DOHH2 (cell line): ENCODE measurements at regions not wholly inside any gene's neighbourhood (a gene's known extent, or its start where the extent isn't known, plus 50 kb on each side); places are given as distances from the start of the nearest gene placed in this dataset.

Source experiments
- H3F3A ChIP-seq: fragments of 200-600 bp; sonication (generic), shearing (Covaris generic); 2 replicates; pipeline ENCODE4 v1.6.0; 2016; ENCODE audit warnings: antibody characterized with exemption, mild to moderate bottlenecking; ENCODE audit not compliant: control insufficient read depth, insufficient read depth
- H3K27ac ChIP-seq: fragments of 200-600 bp; sonication (generic); 2 replicates; pipeline ENCODE4 v1.5.1; 2014; ENCODE audit warnings: low read depth, mild to moderate bottlenecking, low read length, moderate library complexity
- H3K27me3 ChIP-seq: fragments of 200-600 bp; sonication (generic); 2 replicates; pipeline ENCODE4 v1.6.1; 2014; ENCODE audit warnings: mild to moderate bottlenecking, low read length, mixed read lengths; ENCODE audit not compliant: control insufficient read depth
- H3K36me3 ChIP-seq: fragments of 200-600 bp; sonication (generic); 2 replicates; pipeline ENCODE4 v1.6.1; 2014; ENCODE audit warnings: mild to moderate bottlenecking, low read length, moderate library complexity, mixed read lengths; ENCODE audit not compliant: control insufficient read depth
- H3K4me1 ChIP-seq: fragments of 200-600 bp; sonication (generic); 2 replicates; pipeline ENCODE4 v1.6.1; 2014; ENCODE audit warnings: mild to moderate bottlenecking, low read length, mixed read lengths; ENCODE audit not compliant: control insufficient read depth
- H3K4me2 ChIP-seq: fragments of 200-600 bp; sonication (generic); 2 replicates; pipeline ENCODE4 v1.6.0; 2014; ENCODE audit warnings: mild to moderate bottlenecking, low read length, moderate library complexity
- H3K4me3 ChIP-seq: fragments of 200-600 bp; sonication (generic); 2 replicates; pipeline ENCODE4 v1.5.1; 2014; ENCODE audit warnings: mild to moderate bottlenecking, low read length, mixed read lengths
- H3K79me2 ChIP-seq: fragments of 200-600 bp; sonication (generic); 2 replicates; pipeline ENCODE4 v1.6.1; 2014; ENCODE audit warnings: mild to moderate bottlenecking, low read length, mixed read lengths; ENCODE audit not compliant: control insufficient read depth
- H3K9me2 ChIP-seq: fragments of 200-600 bp; sonication (generic); replicated peaks from 2 replicates; pipeline ENCODE4 v1.6.1; 2014; ENCODE audit warnings: mild to moderate bottlenecking, low read length, mixed read lengths; ENCODE audit not compliant: control insufficient read depth
- H3K9me3 ChIP-seq: fragments of 200-600 bp; sonication (generic); 2 replicates; pipeline ENCODE4 v1.6.1; 2014; ENCODE audit warnings: antibody characterized with exemption, low read length, mixed read lengths; ENCODE audit not compliant: control insufficient read depth, insufficient read depth
- H4K20me1 ChIP-seq: fragments of 200-600 bp; sonication (generic); 2 replicates; pipeline ENCODE4 v1.6.0; 2014; ENCODE audit warnings: low read depth, mild to moderate bottlenecking, antibody characterized with exemption, low read length, moderate library complexity; ENCODE audit not compliant: control insufficient read depth, insufficient read depth
- EZH2phosphoT487 ChIP-seq: fragments of 200-600 bp; sonication (generic); IDR thresholded peaks from 2 replicates; pipeline ENCODE4 v1.6.1; 2017; ENCODE audit warnings: borderline replicate concordance, mild to moderate bottlenecking, antibody characterized with exemption, low read length, moderate library complexity, mixed read lengths
- TF ChIP-seq, protein P1 (sequence below): fragments of 200-600 bp; sonication (generic); IDR thresholded peaks from one replicate; pipeline ENCODE4 v1.5.1; 2014; ENCODE audit warnings: antibody characterized with exemption, mild to moderate bottlenecking, low read depth, low read length; ENCODE audit not compliant: poor library complexity, severe bottlenecking

DNA sequence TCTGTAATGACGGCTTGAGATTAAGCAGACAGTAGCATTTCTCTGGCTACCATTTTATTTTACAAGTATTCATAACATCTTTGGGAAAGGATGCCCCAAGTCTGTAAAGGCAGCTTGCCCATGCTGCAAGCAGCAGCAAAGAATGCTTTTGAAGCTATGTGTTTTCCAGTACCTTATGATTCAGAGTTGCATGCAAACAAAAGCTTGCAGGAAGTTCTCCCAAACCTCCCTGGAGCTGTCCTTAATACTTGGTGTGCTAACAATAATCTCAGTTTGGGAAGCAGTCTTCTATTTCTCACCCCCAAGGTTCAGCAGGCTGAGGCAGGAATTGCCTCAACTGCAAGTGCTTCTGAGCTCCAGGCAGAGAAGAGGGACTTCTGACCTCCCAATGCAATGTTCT, 60.8 kb downstream of the CCNA1 start:
- Histone ChIP-seq H4K20me1 (no peaks in the 10 kb centered on the region), H3K9me2 (no peaks in the 10 kb centered on the region), H3K4me1 (no peaks in the 10 kb centered on the region), H3K9me3 (no peaks in the 10 kb centered on the region), H3K79me2 (no peaks in the 10 kb centered on the region), H3F3A (no peaks in the 10 kb centered on the region), H3K4me3 (no peak overlapping the region), H3K27me3 (no peaks in the 10 kb centered on the region), H3K27ac (no peak overlapping the region), H3K36me3 (no peaks in the 10 kb centered on the region), H3K4me2 (no peak overlapping the region)
- no peak for TF ChIP-seq EZH2phosphoT487
- TF ChIP-seq, protein P1, sequence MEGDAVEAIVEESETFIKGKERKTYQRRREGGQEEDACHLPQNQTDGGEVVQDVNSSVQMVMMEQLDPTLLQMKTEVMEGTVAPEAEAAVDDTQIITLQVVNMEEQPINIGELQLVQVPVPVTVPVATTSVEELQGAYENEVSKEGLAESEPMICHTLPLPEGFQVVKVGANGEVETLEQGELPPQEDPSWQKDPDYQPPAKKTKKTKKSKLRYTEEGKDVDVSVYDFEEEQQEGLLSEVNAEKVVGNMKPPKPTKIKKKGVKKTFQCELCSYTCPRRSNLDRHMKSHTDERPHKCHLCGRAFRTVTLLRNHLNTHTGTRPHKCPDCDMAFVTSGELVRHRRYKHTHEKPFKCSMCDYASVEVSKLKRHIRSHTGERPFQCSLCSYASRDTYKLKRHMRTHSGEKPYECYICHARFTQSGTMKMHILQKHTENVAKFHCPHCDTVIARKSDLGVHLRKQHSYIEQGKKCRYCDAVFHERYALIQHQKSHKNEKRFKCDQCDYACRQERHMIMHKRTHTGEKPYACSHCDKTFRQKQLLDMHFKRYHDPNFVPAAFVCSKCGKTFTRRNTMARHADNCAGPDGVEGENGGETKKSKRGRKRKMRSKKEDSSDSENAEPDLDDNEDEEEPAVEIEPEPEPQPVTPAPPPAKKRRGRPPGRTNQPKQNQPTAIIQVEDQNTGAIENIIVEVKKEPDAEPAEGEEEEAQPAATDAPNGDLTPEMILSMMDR: no peak

DNA sequence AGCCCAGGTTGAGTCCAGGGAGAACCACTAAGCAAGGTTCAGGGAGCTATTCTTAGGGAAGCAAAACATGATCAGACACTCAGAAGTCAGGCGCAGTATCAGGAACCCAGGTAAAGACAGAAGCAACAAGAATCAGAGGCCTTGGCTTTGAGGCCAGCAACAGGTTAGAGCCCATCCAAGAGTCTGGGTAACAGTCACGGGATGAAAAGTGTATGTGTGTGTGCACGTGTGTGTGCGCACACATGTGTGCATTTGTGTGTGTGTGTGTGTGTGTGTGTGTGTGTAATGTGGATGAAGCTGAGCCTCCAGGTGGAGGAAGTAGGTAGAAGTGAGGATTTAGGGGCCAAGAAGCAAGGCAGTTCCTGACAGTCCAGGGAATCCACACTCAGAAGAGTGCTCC, 63.1 kb downstream of the CCNA1 start:
- Histone ChIP-seq H3K9me2 (no peaks in the 10 kb centered on the region), H3K9me3 (no peaks in the 10 kb centered on the region), H3K79me2 (no peaks in the 10 kb centered on the region), H3K27ac (no peak overlapping the region), H3K4me1 (no peaks in the 10 kb centered on the region), H3F3A (no peaks in the 10 kb centered on the region), H3K4me2 (no peak overlapping the region), H4K20me1 (no peaks in the 10 kb centered on the region), H3K4me3 (no peak overlapping the region), H3K27me3 (no peaks in the 10 kb centered on the region), H3K36me3 (no peaks in the 10 kb centered on the region)
- no peak for TF ChIP-seq EZH2phosphoT487
- TF ChIP-seq, protein P1: no peak

DNA sequence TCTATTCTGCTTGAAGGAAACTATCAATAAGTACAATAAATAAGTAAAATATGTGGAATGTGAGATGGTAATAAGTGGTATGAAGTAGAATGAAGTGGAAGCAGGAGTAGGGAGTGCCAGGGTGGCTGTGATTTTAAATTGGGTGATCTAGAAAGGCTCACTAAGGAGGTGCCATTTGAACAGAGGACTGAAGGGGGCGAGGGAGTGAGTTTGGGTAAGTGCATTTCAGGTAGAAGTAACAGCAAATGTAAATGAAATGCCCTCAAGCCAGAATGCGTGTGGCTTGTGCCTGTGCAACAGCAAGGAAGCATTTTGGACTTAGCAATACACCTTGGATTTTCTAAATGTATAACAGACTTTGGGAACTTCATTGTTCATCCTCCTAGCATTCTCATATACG, 77.1 kb downstream of the CCNA1 start:
- TF ChIP-seq EZH2phosphoT487: no peak
- TF ChIP-seq, protein P1: peak; percentile 56

DNA sequence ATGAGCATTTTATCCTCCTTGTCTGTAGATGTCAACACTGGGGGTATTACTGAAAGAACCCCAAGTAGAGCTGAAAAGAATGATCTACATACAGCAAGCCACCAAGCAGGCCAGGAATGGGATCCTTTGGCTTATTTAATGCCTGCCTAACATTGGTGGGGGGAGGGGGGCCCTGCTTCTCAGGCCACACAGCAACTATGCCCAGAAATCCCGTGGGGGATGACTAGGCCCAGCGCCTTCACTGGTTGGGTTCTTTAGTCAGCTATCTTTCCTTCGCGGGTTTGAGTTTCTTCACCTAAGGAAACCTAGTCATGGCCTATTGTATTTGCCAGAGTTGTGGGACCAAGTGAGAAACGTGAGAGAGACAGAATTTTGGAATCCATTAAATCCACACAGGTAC, 80.5 kb downstream of the CCNA1 start:
- TF ChIP-seq EZH2phosphoT487: no peak
- TF ChIP-seq, protein P1: no peak
- no peaks in the 10 kb centered on the region for H3K9me3 ChIP-seq
- peaks cover 48% of the 10 kb centered on the region for H3K4me1 ChIP-seq
- H3K27ac ChIP-seq: peak overlapping the region; percentile 58
- no peaks in the 10 kb centered on the region for H3K27me3 ChIP-seq
- no peaks in the 10 kb centered on the region for H3K36me3 ChIP-seq
- peak overlapping the region; percentile 48 for H3K4me3 ChIP-seq
- peak overlapping the region; percentile 67 for H3K4me2 ChIP-seq
- H3K9me2 ChIP-seq: no peaks in the 10 kb centered on the region
- H3K79me2 ChIP-seq: no peaks in the 10 kb centered on the region
- H3F3A ChIP-seq: peaks cover 2% of the 10 kb centered on the region; the same call in 1 of the 2 replicates
- H4K20me1 ChIP-seq: no peaks in the 10 kb centered on the region

More for the DNA sequence above, 77.1 kb downstream of the CCNA1 start:
- H3K9me2 ChIP-seq: no peaks in the 10 kb centered on the region
- no peaks in the 10 kb centered on the region for H3K79me2 ChIP-seq
- H3K36me3 ChIP-seq: no peaks in the 10 kb centered on the region
- no peaks in the 10 kb centered on the region for H3K27me3 ChIP-seq
- no peak overlapping the region for H3K27ac ChIP-seq
- H3F3A ChIP-seq: no peaks in the 10 kb centered on the region
- H3K4me1 ChIP-seq: peaks cover 21% of the 10 kb centered on the region
- H3K4me2 ChIP-seq: no peak overlapping the region
- H3K4me3 ChIP-seq: no peak overlapping the region
- no peaks in the 10 kb centered on the region; the same call in 1 of the 2 replicates for H3K9me3 ChIP-seq
- H4K20me1 ChIP-seq: no peaks in the 10 kb centered on the region
